ENCODE measurements at regions not wholly inside any gene's neighbourhood (a gene's known extent, or its start where the extent isn't known, plus 50 kb on each side); places are given as distances from the start of the nearest gene placed in this dataset.

GRCh38 chr12:67377021-67377420 lies 107.9 kb downstream of the CAND1 start:
- TF ChIP-seq ZNF146 (CRISPR knock-in tag; IDR thresholded peaks at IDR 0.05; ENCODE audit: unreplicated experiment): no peak
- no peak for TF ChIP-seq ZNF830 (CRISPR knock-in tag; IDR thresholded peaks at IDR 0.05)
- TF ChIP-seq NCOA6 (IDR thresholded peaks at IDR 0.05): no peak
- no peak for TF ChIP-seq ZNF347 (CRISPR knock-in tag; IDR thresholded peaks at IDR 0.05; ENCODE audit: low read depth)
- TF ChIP-seq MAFK (IDR thresholded peaks at IDR 0.05; ENCODE audit: low read length): no peak
- TF ChIP-seq ZNF512 (tag; IDR thresholded peaks at IDR 0.05): no peak
- TF ChIP-seq GTF2B (IDR thresholded peaks at IDR 0.05; ENCODE audit: extremely low read depth, insufficient read length): no peak
- no peak for TF ChIP-seq PHF8 (IDR thresholded peaks at IDR 0.05; ENCODE audit: borderline replicate concordance, low read length)
- TF ChIP-seq CREBBP (IDR thresholded peaks at IDR 0.05; ENCODE audit: low read depth, low read length): no peak
- TF ChIP-seq ZBTB12 (CRISPR knock-in tag; IDR thresholded peaks at IDR 0.05): no peak
- no peak for TF ChIP-seq CREB3L1 (IDR thresholded peaks at IDR 0.05; ENCODE audit: borderline replicate concordance, low read depth)
- TF ChIP-seq ZBTB49 (CRISPR knock-in tag; IDR thresholded peaks at IDR 0.05; ENCODE audit: borderline replicate concordance): no peak
- TF ChIP-seq ZEB2 (IDR thresholded peaks at IDR 0.05): no peak
- no peak for ATAC-seq
- no peaks in the 10 kb centered on the region for H3K4me1 ChIP-seq (replicated peaks in 1 of 2; ENCODE audit: control insufficient read depth in 2 of 2, insufficient read depth in 2 of 2, low read length in 2 of 2)
- in situ Hi-C loops (cut with MboI) (no loop called here), intact Hi-C loops (cut with micrococcal nuclease) (no loop called here)
- H2AFZ ChIP-seq (ENCODE audit: low read depth, low read length): no peak overlapping the region
- H3K27ac ChIP-seq (ENCODE audit: extremely low read depth, low read depth, low read length): no peak overlapping the region
- H4K20me1 ChIP-seq (replicated peaks; ENCODE audit: control insufficient read depth, insufficient read depth, low read length): no peaks in the 10 kb centered on the region
- no peaks in the 10 kb centered on the region for H3K27me3 ChIP-seq (ENCODE audit: control insufficient read depth in 2 of 2, insufficient read depth in 2 of 2, low read length in 2 of 2)
- no peak overlapping the region for H3K4me3 ChIP-seq
- no peak overlapping the region for H3K4me2 ChIP-seq (ENCODE audit: insufficient read depth, low read length)
- no peak overlapping the region for H3K9ac ChIP-seq (ENCODE audit: insufficient read depth in 1 of 2, low read depth in 2 of 2, low read length in 2 of 2)
- H3K36me3 ChIP-seq (ENCODE audit: control insufficient read depth, insufficient read depth, low read length): no peaks in the 10 kb centered on the region
- H3K9me3 ChIP-seq (replicated peaks; ENCODE audit: control insufficient read depth, insufficient read depth, low read depth, low read length): no peaks in the 10 kb centered on the region
- no TSS peak for BruUV-seq (replicated peaks)
- no peak for DNase-seq (ENCODE audit: extremely low read depth in 1 of 4, low spot score in 3 of 4)
- ChIA-PET POLR2A (interaction anchor here (0.5 kb wide), 1 partner anchor 804 kb away, joined by 3 read pairs; no protein-coding TSS in a partner anchor), CTCF (ENCODE audit: low intra/inter-chr PET ratio) (no interaction called here)
- H3K79me2 ChIP-seq (ENCODE audit: control insufficient read depth, insufficient read depth, low read length): no peaks in the 10 kb centered on the region
- WGBS (ENCODE audit: insufficient coverage, low coverage, missing lambda C conversion rate): 2% methylated on average over 4 of the region's 4 CpGs
- no peaks in the 10 kb centered on the region for H3K9me1 ChIP-seq (ENCODE audit: control insufficient read depth, insufficient read depth, low read length)
- no peak for FAIRE-seq

Measured in K562 (cell line).